GM20431 (cell line): ENCODE measurements at regions not wholly inside any gene's neighbourhood (a gene's known extent, or its start where the extent isn't known, plus 50 kb on each side); places are given as distances from the start of the nearest gene placed in this dataset.

Experiments
- in situ Hi-C: fragments of 300-500 bp; cut with MseI, MboI; formaldehyde crosslinking; loops from one replicate; pipeline ENCODE4 v1.15.0; 2020; ENCODE audit warnings: low sequenced_read_pairs; ENCODE audit not compliant: unreplicated experiment

DNA sequence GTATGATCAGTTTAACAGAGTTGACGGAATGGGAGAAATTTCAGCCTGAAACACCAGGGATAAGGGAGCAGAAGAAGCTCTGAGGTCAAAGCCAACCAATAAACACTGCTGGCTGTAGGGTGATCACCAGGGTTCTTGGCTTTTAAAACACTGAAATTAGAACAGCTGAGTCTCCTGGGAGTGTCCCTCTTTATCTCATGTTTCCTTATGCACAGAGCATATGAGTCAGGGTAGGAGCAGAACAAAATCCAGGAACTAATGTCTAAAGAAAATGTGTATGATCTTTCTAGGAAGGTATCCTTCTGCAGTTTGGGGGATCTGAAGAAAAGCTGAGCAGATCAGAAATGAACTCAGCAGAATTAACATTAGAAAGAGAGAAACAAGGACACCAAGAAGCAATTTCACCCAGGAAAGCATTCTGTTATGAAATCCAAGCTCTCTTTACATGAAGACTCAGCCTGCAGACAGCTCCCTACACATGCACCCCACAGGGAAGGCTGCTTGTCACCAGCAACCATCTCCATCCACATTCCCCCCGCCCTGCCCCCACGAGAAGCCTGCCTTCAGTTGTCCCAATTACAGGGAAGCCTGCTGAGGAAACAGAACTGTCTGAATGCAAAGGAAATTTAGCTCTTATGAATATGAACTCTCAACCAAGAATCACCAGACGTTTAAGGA lies 469.7 kb downstream of the PDCD6IP start:
- in situ Hi-C loops, result no loop called here

DNA sequence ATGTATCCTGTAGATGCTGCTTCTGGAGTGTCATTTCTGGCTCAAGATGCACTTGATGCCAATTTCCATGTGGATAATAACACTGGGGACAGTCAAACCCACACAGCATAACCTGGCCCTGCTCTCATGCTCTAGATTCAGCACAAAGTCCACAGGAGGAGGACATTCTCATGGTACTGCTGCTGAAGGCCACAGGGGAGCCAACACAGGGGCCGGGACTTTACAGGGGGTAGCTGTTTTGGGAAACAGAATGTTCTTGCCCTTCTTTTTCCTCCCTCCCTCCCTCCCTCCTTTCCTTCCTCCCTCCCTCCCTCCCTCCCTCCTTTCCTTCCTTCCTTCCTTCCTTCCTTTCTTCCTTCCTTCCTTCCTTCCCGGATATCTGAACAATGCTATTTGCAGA lies 477.4 kb downstream of the PDCD6IP start:
- in situ Hi-C loops, result no loop called here

DNA sequence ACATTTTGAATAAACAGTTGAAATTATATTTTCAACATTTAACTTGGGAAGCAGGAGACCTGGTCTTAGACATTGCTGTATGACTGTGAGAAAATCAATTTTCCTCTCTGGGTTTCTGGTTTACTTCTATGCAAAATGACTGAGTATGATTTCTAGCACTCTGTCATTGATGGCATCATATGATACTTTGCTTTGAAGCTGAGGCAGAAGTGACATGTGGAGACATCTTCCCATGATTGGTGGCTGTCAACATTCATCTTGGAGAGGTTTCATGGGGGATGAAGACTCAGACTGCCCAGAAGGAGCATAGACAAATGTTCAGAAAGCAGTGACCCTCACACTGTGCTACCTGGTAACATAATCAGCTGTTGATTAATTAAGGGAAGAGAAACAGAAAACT lies 477.9 kb downstream of the PDCD6IP start:
- in situ Hi-C loops, result no loop called here

DNA sequence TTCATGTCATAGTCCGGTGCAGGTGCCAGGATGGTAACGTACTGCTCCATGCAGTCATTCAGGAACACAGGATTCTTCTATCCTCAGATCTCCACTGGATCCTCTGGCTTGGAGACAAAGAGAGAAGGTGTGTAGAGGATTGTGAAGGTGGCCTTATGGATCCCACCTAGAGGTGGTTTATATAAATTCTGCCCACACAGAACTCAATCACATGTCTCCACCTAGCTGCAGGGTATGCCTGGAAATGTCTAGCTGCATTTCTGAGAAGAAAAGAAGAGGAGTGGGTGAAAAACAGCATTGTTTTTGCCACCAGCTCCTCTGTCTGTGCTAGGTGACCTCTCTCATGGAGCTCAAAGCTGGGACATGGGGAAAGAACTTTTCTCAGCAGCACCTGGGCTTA lies 478.7 kb downstream of the PDCD6IP start:
- in situ Hi-C loops, result no loop called here

DNA sequence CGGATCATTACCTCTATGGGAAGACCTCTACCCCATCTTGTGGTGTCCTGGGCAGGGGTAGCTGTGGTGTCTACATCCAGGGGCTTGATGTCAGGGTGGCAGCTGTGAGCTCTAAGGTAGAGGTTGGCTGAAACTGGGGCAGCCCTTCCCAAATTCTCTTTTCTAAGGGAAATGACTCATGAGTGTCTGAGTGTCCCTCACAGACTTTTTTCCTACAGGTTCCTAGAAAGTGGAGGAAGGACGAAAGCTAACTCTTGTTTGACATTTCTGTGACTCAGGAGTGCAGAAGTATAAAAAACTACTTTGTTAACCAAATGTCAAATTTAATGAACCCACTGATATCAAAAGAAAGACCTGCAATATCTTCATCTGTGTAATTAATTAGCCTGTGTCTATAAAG lies 481.5 kb downstream of the PDCD6IP start:
- in situ Hi-C loops, result no loop called here

DNA sequence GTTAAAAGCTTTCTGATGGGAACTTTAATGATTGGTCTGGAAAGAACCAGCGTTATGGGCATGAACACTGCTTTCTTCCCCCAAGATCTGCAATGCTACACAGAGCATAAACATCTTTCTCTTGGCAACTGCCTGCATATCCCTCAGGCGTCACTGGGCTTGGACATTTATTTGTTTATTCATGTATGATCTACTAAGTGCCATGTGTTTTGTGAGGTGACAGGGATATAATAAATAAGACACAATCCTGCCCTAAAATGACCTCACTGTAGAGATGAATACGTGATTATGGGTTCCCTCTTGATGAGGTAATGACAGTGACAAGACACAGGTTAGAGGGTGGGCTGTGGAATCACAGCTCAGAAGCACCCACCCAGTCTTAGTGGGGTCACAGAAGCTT lies 485.3 kb downstream of the PDCD6IP start:
- in situ Hi-C loops, result no loop called here

DNA sequence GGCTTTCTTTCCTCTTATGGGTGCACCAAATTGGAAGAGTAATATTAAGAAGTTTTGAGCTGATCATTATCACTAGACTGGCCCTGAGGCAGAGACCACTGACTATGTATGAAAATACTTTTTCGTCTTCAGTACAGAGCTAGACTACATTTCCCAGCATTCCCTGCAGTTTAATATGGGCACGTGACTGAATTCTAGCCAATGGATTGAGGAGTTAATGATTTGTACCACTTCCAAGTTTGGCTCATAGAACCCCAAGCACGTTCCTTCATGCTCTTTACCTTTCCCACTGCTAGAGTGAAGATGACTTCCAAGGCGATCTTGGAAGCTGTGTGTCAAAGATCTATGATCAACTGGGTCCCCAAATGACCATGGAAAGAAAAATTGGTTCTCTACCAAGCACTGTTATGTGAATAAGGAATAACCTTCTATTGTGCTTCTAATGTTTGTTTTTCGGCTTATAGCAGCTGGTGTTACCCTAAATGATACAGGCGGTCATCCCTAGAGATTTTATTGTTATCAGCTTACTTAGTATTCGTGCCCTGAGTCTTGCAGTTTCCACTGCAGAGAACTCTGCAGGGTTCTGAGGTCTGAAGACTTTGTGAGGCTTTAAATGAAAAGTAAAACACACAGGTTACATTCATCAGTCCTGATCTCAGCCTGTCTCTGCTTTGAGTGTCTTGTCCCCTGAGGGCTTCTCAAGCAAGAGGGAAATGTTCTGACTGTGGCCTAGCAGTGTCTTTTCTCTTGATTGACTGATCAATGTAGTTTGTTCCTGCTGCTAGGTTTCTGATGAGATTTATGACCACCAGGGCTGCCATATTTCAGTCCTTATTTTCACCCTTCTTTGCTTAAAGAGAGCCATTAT lies 486.8 kb downstream of the PDCD6IP start:
- in situ Hi-C loops, result no loop called here

DNA sequence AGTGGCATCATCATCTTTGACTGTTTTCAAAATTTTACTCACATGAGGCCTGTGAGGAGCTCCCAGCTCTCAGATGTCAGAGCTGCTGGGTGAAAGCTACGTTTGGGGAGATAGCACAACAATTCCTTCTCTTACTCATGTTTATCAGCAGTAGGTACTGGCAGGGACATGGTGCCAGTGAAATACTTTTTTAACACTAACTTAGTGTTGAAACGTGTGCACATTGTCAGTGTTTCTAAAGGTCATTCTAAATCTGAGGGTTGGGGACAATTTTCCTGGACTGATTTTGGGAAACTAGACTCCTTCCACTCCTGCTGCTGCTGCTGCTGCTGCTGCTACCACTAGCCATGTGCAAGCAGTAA lies 487.4 kb downstream of the PDCD6IP start:
- in situ Hi-C loops, result no loop called here

DNA sequence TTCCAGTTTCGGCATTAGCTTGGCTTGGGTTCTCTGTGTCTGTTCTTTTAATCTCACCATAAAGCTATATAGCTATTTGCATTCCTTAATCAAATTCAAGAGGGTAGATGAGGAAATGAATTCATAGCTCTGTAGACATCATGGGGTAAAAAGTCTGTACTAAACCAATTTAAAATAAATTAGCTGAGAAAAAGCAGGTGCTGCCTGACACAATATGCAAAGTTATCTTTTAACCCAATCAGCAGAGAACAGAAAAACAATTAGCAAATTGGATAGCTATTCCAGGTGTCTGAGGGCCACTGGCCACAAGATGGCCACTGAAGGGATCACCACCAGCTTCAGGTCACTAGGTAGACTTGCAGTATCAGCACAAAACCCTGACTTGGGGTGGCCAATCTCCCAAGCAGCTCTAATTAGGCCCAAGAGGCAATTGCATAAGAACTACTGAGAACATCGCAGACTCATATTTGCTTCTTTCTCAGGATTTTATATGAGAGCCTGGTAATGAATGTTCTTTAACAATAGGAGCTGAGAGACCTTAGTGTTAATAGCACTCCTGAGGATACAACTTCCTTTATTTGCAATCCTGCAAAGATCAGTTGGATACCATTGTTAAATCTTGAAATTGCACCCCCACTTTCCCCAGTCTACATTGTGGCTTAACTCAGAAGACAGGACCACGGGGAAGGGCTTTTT lies 494.3 kb downstream of the PDCD6IP start:
- in situ Hi-C loops, result no loop called here

DNA sequence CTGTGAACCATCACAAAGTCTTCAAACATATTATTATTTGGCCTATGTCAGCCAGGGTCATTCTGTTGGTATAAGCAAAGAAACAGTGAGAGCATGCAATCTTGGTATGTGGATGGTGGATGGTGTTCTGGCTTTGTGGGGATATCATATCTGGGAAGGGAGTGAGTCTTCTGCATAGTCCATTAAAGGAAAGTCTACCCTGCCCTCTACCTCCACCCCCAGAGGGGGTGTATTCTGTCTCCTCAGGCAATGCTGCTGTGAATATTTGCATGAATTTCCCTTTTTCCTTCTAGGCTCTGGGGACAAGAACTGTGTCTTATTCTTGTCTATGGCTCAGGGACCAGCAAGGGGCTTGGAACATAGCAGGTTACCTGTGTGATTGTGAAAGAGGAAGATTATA lies 495.8 kb downstream of the PDCD6IP start:
- in situ Hi-C loops, result no loop called here

DNA sequence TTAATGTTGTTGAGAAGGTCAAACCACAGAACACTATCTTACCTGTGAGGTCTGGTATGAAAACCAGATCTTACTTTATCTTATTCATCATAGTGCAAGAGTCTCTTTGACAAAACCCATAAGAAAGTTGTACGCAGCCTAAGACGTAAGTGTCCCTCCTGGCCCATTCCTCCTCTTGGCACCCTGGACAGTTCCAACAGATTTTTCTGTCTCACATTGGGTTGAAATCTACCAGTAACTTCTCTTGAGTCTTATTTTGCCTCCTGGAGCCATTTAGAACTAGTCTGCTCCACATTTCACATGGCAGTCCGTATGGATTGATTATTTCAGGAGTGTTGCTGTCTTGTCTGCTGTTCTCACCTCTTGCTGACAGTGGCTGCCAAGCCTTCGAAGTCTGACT lies 498.4 kb downstream of the PDCD6IP start:
- in situ Hi-C loops, result no loop called here

DNA sequence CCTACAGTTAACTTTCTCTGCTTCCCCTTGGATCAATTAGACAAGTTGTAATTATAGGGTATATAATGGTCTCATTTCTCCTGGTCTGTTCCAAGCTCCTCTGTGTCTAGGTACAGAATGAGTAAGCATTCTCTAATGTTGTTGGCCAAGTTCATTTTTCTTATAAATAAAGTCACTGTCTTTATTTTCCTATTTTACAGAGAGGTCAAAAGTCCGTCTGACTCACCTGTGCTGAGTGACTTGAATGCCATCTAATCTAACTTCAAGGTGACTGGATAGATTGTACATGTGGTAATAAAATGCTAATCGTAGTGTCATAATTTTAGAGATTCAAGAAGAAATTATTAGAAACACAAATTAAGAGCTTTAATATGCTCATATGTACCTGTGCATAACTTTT lies 500.2 kb downstream of the PDCD6IP start:
- in situ Hi-C loops, result no loop called here

DNA sequence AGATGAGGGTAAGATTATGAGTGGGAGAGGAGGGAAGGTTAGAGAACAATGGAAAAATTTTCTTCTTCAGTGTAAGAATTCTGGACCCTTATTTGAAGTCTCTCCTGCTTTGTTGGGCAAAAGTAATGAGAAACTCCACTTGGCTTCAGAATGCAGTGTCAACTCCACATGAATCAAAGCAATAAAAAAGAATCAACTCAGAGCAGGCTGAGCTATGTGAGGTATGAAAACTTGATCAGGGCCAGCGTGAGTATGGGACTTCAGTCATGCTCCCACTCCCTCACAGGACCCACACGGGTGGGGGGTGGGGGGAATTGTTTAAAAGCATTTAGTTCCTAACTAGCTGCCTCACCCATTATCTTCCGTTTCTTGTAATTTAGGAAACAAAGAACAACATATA lies 502.2 kb downstream of the PDCD6IP start:
- in situ Hi-C loops, result no loop called here

DNA sequence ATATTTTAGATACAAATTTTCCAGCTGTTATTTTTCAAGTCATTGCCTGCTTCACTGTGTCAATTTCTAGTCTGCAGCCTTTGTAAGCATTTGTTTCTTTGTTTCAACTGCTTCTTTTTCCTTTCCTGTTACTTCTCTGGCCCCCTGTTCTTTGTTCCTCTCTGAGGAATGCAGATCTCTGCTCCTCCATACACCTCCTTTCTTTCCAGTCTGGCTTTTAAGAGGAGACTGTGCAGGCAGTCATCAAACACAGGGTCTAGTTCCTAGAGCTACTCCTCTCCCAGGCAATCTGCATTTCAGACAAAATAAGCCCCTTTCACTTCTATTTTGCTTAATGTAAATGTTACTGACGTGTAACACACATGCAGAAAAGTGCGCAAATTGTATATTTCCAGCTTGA lies 502.9 kb downstream of the PDCD6IP start:
- in situ Hi-C loops, result no loop called here

DNA sequence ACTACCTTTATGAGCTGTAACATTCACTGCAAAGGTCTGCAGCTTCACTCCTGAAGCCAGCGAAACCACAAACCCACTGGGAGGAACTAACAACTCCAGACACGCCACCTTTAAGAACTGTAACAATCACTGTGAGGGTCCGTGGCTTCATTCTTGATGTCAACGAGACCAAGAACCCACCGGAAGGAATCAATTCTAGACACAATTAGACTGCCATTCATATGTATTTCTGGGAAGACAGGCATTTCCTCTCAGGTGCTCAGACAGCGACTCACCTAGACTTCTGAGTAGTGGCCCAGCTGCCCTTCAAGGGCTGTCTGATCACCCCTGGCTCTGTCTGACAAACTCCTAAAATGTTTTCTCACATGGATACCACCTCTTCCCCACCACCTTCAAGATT lies 506.8 kb downstream of the PDCD6IP start:
- in situ Hi-C loops, result no loop called here

DNA sequence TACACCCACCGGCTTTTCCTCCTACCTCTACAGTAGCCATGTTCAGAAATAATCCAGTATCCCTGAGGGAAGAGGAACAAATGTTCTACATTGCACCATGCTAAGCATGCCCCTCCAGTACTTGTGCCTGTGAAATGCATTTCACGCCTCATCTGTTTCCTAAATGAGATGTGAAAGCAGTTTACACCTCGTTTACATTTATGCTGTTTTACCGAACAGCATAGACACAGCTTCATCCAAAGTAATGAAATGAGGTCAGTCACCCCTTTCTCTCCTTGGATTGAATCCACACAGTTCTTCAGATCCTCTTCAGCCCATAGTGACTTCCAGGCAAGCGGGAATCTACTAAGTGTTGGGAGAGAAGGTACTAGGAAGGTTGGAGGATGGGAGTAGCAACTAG lies 514.3 kb downstream of the PDCD6IP start:
- in situ Hi-C loops, result no loop called here

DNA sequence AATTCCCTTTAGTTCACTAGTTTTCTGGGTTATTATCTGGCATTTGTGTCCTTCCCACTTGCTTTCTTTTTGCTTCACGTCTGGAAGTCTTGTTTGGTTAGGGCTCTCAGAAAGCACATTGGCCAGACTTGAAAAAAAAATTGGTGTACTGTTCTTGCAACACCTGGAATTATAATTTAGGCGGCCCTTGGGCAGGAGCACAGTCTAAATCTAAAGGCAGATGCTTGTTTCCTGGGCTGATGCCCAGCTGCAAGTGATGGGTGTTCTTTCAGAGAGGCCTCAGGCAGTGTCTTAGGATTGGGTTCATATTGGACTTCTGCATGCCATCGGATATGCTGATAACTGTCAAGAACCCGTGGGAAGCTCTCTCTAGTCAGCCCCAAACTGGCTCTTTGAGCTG lies 521.5 kb downstream of the PDCD6IP start:
- in situ Hi-C loops, result no loop called here

DNA sequence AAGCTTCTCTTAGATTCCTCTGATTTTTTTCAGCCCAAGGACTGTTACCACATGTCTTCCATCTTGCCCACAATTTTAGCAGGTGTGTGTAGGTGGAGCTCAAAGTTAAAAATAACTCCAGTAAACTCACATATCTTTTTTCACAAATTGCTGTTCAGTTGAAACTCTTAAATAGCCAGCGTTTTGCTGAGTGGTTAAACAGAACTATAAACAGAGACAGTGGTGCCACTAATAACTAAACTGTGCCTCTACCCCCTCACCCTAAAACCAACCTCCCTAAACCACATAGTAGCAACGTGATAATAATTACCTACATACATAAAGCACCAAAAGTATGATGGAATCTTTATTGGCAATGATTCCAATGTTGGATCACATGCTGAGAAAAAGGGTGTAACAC lies 525.1 kb downstream of the PDCD6IP start:
- in situ Hi-C loops, result no loop called here

DNA sequence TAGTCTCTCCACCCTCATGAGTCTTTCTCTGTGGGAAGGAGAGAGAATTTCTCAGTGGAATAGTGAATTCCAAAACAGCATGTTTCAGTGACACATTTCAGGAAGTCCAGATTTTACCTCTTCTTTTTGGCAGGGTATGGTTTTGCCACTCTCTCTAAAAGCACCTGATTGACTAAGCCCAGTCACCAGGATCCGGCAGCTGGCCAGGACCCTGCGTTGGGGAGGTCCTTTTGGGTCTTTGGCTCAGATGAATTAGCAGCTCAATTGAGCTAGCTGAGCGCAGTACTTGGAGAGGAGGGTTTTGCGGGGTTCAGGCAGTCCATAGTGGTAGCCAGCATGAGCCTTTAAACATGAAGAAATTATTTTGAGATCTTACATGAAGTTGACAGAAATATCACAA lies 548.2 kb downstream of the PDCD6IP start:
- in situ Hi-C loops, result no loop called here

DNA sequence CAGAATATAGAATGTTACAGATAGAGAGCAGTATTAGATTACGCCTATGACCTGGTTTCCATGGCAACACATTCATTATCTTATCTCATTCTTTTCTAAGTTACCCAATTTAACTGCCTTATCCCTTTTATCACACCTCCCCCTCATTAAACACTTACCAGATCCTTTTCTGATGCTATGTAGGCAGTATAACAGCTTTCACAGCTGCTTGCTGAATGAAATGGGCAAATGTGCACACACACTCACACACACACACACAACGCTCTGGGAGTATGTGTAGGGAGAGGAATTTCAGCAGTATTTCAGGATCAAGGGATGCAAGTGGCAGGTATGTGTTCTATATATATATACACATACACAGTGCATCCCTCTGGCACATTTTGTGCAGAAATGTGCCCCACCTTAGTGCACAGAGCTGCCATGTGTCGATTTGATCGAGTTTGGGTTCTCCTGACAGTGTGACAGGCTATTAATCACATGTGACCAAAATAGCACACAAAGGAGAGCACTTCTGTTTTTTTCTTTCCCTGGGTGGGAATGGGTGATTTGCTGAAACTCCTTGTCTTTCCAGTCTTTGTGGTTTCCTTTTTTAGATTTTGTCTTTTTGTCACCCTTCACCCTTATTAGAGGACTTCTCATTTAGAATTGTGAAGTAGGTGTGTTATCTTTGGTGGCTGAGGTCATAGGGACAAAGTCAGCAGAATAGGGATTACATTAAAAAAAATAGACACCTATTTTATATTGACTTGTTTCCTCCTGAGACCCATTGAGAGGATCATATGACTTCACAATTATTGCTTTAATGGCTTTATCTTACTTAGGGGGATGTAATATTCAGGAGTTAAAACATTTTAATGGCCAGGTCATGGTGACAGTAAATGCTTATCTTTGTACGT lies 553.7 kb downstream of the PDCD6IP start:
- in situ Hi-C loops, result no loop called here
